Esophagus muscularis mucosa (tissue), 3 donors: ENCODE measurements at regions not wholly inside any gene's neighbourhood (a gene's known extent, or its start where the extent isn't known, plus 50 kb on each side); places are given as distances from the start of the nearest gene placed in this dataset.

Experiments used
- CTCF ChIP-seq, 3 experiments: fragments of 200-600 bp in 2 of 3; fragments of 450-650 bp in 1 of 3; sonication (generic) in 2 of 3; IDR thresholded peaks; one replicate each; pipeline ENCODE4 v1.5.1; 2017 to 2019; ENCODE audit warnings: antibody characterized with exemption in 3 of 3, mild to moderate bottlenecking in 2 of 3, moderate library complexity in 1 of 3
- POLR2A ChIP-seq: fragments of 450-650 bp; IDR thresholded peaks from one replicate; pipeline ENCODE4 v1.6.1; 2017; ENCODE audit warnings: antibody characterized with exemption, moderate library complexity, mild to moderate bottlenecking, low read depth

- TF ChIP-seq CTCF (IDR thresholded peaks at IDR 0.05), result no peak
- no peak for TF ChIP-seq POLR2A
These were observed 253.4 kb downstream of the C12orf50 start for GRCh38 chr12:87775784-87776183.
